Fibroblast of lung (primary cell): ENCODE measurements at regions not wholly inside any gene's neighbourhood (a gene's known extent, or its start where the extent isn't known, plus 50 kb on each side); places are given as distances from the start of the nearest gene placed in this dataset.

Source experiments
- DNase-seq, 2 donors: peaks; one replicate each; pipeline versions ENCODE4 v3.0.0 to v3.0.0-alpha.2; 2010; ENCODE audit warnings: low read depth in 2 of 2
- H2AFZ ChIP-seq: 2 replicates; pipeline ENCODE4 v1.5.1; 2012; ENCODE audit warnings: low read length, control low read depth, inconsistent platforms
- H3K27ac ChIP-seq: 2 replicates; pipeline ENCODE4 v1.5.1; 2011; ENCODE audit warnings: low read length, control low read depth; ENCODE audit not compliant: insufficient read depth
- H3K27me3 ChIP-seq: 2 replicates; pipeline ENCODE4 v1.5.1; 2011; ENCODE audit warnings: mild to moderate bottlenecking, low read length; ENCODE audit not compliant: control insufficient read depth, insufficient read depth
- H3K36me3 ChIP-seq: 2 replicates; pipeline ENCODE4 v1.5.1; 2011; ENCODE audit warnings: low read length; ENCODE audit not compliant: control insufficient read depth, insufficient read depth
- H3K4me1 ChIP-seq: 2 replicates; pipeline ENCODE4 v1.5.1; 2011; ENCODE audit warnings: low read length; ENCODE audit not compliant: control insufficient read depth, insufficient read depth; ENCODE audit errors: extremely low read depth
- H3K4me2 ChIP-seq: 2 replicates; pipeline ENCODE4 v1.5.1; 2011; ENCODE audit warnings: low read length, control low read depth; ENCODE audit not compliant: insufficient read depth; ENCODE audit errors: extremely low read depth
- H3K4me3 ChIP-seq, 4 experiments: fragments of 200-600 bp in 1 of 4; sonication (generic) in 1 of 4; replicated peaks in 1 of 4; 2 replicates each; pipeline ENCODE4 v1.5.1; 2011 to 2016; ENCODE audit warnings: low read length in 4 of 4, low read depth in 3 of 4, mild to moderate bottlenecking in 3 of 4, control low read depth in 2 of 4, inconsistent platforms in 1 of 4, mixed read lengths in 1 of 4; ENCODE audit not compliant: insufficient read depth in 1 of 4; ENCODE audit errors: control extremely low read depth in 1 of 4
- H3K79me2 ChIP-seq: 2 replicates; pipeline ENCODE4 v1.5.1; 2012; ENCODE audit warnings: mild to moderate bottlenecking, low read length, inconsistent platforms; ENCODE audit not compliant: control insufficient read depth, insufficient read depth
- H3K9ac ChIP-seq: 2 replicates; pipeline ENCODE4 v1.5.1; 2011; ENCODE audit warnings: mild to moderate bottlenecking, low read length, control low read depth; ENCODE audit not compliant: insufficient read depth
- H3K9me3 ChIP-seq: 2 replicates; pipeline ENCODE4 v1.5.1; 2012; ENCODE audit warnings: low read depth, low read length; ENCODE audit not compliant: control insufficient read depth, insufficient read depth
- H4K20me1 ChIP-seq: 2 replicates; pipeline ENCODE4 v1.5.1; 2011; ENCODE audit warnings: low read length; ENCODE audit not compliant: control insufficient read depth, insufficient read depth; ENCODE audit errors: extremely low read depth
- EZH2 ChIP-seq: IDR thresholded peaks from 2 replicates; pipeline ENCODE4 v1.5.1; 2012; ENCODE audit warnings: low read length, control low read depth, mild to moderate bottlenecking; ENCODE audit errors: missing control alignments
- TF ChIP-seq, protein P1 (sequence below), 2 donors: IDR thresholded peaks in 1 of 2; conservative IDR thresholded peaks in 1 of 2; 1 replicate in 1 of 2; 2 replicates in 1 of 2; pipeline ENCODE4 v1.5.1; 2011 to 2012; ENCODE audit warnings: low read length in 2 of 2, control low read depth in 1 of 2, inconsistent platforms in 1 of 2, low read depth in 1 of 2, mild to moderate bottlenecking in 1 of 2

DNA sequence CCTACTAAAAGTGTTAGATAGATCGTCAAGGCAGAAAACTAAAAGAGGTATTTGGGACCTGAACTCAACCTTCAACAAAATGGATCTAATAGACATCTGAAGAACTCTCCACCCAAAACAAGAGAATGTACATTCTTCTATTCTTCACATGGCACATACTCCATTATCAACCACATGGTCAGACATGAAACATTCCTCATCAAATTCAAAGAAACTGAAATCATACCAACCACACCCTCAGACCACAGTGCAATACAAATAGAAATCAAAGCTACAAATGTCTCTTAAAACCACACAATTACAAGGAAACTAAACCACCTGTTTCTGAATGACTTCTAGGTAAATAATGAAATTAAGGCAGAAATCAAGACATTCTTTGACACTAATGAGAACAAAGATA, 984.1 kb upstream of the GBE1 start:
- no peaks in the 10 kb centered on the region for H3K9me3 ChIP-seq
- H3K4me1 ChIP-seq, result no peaks in the 10 kb centered on the region
- no peak overlapping the region for H3K27ac ChIP-seq
- DNase-seq, result peak in 1 of 2 donors; percentile 25
- TF ChIP-seq EZH2, result no peak
- TF ChIP-seq, protein P1, sequence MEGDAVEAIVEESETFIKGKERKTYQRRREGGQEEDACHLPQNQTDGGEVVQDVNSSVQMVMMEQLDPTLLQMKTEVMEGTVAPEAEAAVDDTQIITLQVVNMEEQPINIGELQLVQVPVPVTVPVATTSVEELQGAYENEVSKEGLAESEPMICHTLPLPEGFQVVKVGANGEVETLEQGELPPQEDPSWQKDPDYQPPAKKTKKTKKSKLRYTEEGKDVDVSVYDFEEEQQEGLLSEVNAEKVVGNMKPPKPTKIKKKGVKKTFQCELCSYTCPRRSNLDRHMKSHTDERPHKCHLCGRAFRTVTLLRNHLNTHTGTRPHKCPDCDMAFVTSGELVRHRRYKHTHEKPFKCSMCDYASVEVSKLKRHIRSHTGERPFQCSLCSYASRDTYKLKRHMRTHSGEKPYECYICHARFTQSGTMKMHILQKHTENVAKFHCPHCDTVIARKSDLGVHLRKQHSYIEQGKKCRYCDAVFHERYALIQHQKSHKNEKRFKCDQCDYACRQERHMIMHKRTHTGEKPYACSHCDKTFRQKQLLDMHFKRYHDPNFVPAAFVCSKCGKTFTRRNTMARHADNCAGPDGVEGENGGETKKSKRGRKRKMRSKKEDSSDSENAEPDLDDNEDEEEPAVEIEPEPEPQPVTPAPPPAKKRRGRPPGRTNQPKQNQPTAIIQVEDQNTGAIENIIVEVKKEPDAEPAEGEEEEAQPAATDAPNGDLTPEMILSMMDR (conservative IDR thresholded peaks at IDR 0.05 in 1 of 2, IDR thresholded peaks at IDR 0.05 in 1 of 2; ENCODE audit: low read depth in 1 of 2, low read length in 2 of 2), result no peak
- no peak overlapping the region for H3K4me2 ChIP-seq
- no peak overlapping the region for H3K4me3 ChIP-seq
- H4K20me1 ChIP-seq, result no peaks in the 10 kb centered on the region
- H3K79me2 ChIP-seq, result no peaks in the 10 kb centered on the region
- no peak overlapping the region for H3K9ac ChIP-seq
- no peaks in the 10 kb centered on the region for H3K36me3 ChIP-seq
- no peaks in the 10 kb centered on the region for H3K27me3 ChIP-seq
- no peak overlapping the region for H2AFZ ChIP-seq

DNA sequence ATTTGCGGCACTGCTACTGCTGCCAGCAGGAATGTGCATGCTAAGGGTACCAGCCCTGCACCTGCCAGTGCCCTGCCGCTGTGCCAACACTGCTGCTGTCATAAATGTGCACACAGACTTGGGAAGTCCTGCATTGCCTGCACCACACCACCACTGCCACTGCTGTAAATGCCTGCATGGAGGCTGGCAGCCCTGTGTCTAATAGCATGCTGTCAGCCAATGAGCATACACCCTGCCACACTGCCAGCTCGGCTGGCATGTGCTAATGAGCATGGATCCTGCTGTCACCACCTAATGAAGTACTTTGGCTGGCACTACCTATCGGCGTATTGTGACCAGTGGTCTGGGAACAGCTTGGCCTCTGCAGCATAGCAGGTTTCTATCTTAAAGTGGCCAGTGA, 981.8 kb upstream of the GBE1 start:
- no peak overlapping the region for H3K4me2 ChIP-seq
- H3K4me1 ChIP-seq, result no peaks in the 10 kb centered on the region
- H3K4me3 ChIP-seq, result no peak overlapping the region
- DNase-seq, result no peak
- no peaks in the 10 kb centered on the region for H3K9me3 ChIP-seq
- H3K36me3 ChIP-seq, result no peaks in the 10 kb centered on the region
- H3K27me3 ChIP-seq, result no peaks in the 10 kb centered on the region
- no peak for TF ChIP-seq EZH2
- TF ChIP-seq, protein P1 (conservative IDR thresholded peaks at IDR 0.05 in 1 of 2, IDR thresholded peaks at IDR 0.05 in 1 of 2; ENCODE audit: low read depth in 1 of 2, low read length in 2 of 2), result no peak
- H3K9ac ChIP-seq, result no peak overlapping the region
- no peak overlapping the region for H2AFZ ChIP-seq
- H4K20me1 ChIP-seq, result no peaks in the 10 kb centered on the region
- no peak overlapping the region for H3K27ac ChIP-seq
- no peaks in the 10 kb centered on the region for H3K79me2 ChIP-seq

DNA sequence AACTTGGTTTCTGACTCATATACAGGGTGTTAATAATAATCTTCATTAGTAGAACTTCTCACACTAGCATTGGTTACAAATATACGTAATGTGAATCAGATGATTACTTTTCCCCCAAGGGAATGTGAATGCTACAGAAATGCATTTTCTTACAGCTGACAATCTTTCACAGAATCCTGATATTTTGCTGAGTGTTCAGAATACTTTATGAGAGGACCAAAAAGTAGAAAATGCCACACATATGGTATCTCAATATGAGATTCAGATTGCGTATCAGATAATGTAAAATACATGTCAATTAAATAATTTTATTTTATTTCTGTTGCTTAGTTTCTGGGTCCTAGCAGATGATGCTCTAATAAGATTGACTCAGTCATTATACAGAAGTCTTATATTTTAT, 979.9 kb upstream of the GBE1 start:
- no peak for DNase-seq
- Histone ChIP-seq H3K9ac (no peak overlapping the region), H3K9me3 (no peaks in the 10 kb centered on the region), H3K4me3 (no peak overlapping the region), H3K79me2 (no peaks in the 10 kb centered on the region), H3K4me1 (no peaks in the 10 kb centered on the region), H3K36me3 (no peaks in the 10 kb centered on the region), H4K20me1 (no peaks in the 10 kb centered on the region), H3K27ac (no peak overlapping the region), H2AFZ (no peak overlapping the region), H3K4me2 (no peak overlapping the region), H3K27me3 (no peaks in the 10 kb centered on the region)
- TF ChIP-seq, protein P1 (conservative IDR thresholded peaks at IDR 0.05 in 1 of 2, IDR thresholded peaks at IDR 0.05 in 1 of 2; ENCODE audit: low read depth in 1 of 2, low read length in 2 of 2), result no peak
- no peak for TF ChIP-seq EZH2
